ENCODE measurements at regions not wholly inside any gene's neighbourhood (a gene's known extent, or its start where the extent isn't known, plus 50 kb on each side); places are given as distances from the start of the nearest gene placed in this dataset.

DNA sequence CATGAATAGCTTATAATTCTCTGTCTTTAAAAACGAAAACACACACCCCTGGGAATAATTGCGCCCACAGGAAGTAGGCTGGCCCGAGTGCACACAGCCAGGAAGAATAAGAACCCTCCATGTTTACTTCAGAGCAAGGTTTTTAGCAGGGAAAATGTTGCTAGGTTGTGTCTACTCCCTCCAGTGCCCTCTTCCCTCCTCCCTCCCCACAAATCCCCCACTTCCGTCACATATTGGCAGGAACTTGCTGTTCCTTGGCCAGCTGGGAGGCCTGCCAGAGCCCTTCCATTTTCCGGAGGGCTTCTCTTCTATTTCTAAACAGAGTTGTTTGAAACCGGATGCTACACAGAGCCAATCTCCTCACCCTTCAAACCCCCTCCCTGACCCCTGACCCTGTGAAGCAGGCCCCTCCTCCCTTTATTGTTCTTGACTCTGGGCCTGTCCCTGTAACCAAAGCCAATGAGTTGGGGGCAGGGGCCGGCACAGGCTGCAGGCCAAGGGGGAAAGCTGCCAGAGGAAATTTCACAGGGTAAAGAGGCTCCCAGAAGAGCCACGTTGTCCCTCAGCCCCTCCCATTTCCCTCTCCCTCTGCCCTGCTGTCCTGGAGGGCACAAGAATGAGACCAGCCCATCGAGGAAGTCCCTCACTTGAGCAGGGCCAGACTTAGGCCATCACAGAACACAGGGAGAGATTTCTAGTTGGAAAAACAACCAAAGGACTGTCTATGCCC is 49.8 kb upstream of the LGALSL start:
- no peaks in the 10 kb centered on the region for H3K36me3 ChIP-seq (ENCODE audit: control insufficient read depth, insufficient read depth, low read length)
- H3K4me1 ChIP-seq (ENCODE audit: control insufficient read depth, insufficient read depth, low read length, poor library complexity, severe bottlenecking), result peaks cover 34% of the 10 kb centered on the region
- H3K9me3 ChIP-seq (ENCODE audit: control insufficient read depth, low read length), result no peaks in the 10 kb centered on the region
- peak overlapping the region; percentile 95 for H3K27ac ChIP-seq (ENCODE audit: low read depth, low read length, severe bottlenecking)
- WGBS, 2 experiments (ENCODE audit: insufficient coverage in 2 of 2), result 17 to 19% methylated on average over 6 of the region's 9 CpGs
- H3K4me3 ChIP-seq (ENCODE audit: extremely low read depth, insufficient read depth, low read length, poor library complexity, severe bottlenecking), result no peak overlapping the region
